ENCODE measurements at regions not wholly inside any gene's neighbourhood (a gene's known extent, or its start where the extent isn't known, plus 50 kb on each side); places are given as distances from the start of the nearest gene placed in this dataset.

- H3K27ac Mint-ChIP-seq (ENCODE audit: unreplicated experiment): no peak overlapping the region
- TF ChIP-seq CTCF (conservative IDR thresholded peaks at IDR 0.05): no peak
- H3K36me3 Mint-ChIP-seq (ENCODE audit: low read depth): no peaks in the 10 kb centered on the region
- H3K4me3 Mint-ChIP-seq: no peak overlapping the region
- no peak for DNase-seq (ENCODE audit: low read depth, low spot score)
- no peaks in the 10 kb centered on the region for H3K4me1 Mint-ChIP-seq
- H3K27me3 Mint-ChIP-seq (ENCODE audit: low read depth): no peaks in the 10 kb centered on the region
- H3K9me3 Mint-ChIP-seq: peaks cover 7% of the 10 kb centered on the region
These were observed 1663.1 kb downstream of the STIM2 start for GRCh38 chr4:28523681-28524190.

- Mint-ChIP-seq H3K4me3 (no peak overlapping the region), H3K4me1 (no peaks in the 10 kb centered on the region), H3K27ac (ENCODE audit: unreplicated experiment) (no peak overlapping the region), H3K27me3 (ENCODE audit: low read depth) (no peaks in the 10 kb centered on the region), H3K36me3 (ENCODE audit: low read depth) (peaks cover 3% of the 10 kb centered on the region), H3K9me3 (peaks cover 6% of the 10 kb centered on the region)
- no peak for TF ChIP-seq CTCF (conservative IDR thresholded peaks at IDR 0.05)
- DNase-seq (ENCODE audit: low read depth, low spot score): no peak
These were observed 1675.5 kb downstream of the STIM2 start for GRCh38 chr4:28536124-28536523.

DNA sequence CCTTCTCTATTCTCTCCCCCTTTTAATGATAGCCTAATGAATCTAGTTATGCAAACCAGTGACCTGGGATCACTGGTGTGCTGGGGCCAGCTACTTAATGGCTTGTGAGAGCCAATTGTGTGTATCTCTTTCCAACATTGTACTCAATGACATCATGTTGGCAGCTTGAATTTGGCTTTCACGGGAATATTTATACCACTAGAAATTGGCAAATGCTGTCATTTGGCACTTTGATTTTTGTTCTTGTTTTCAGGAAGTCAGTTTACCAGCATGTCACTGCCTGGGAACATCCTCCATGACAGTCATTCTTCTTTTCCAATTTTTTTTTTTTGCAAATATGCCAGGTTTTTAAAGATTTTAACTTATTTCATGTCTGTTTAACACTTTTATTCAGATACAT, 1685.3 kb downstream of the STIM2 start:
- H3K4me1 Mint-ChIP-seq: no peaks in the 10 kb centered on the region
- H3K9me3 Mint-ChIP-seq: peaks cover 4% of the 10 kb centered on the region
- no peaks in the 10 kb centered on the region for H3K36me3 Mint-ChIP-seq (ENCODE audit: low read depth)
- DNase-seq (ENCODE audit: low read depth, low spot score): no peak
- H3K27ac Mint-ChIP-seq (ENCODE audit: unreplicated experiment): no peak overlapping the region
- TF ChIP-seq CTCF (conservative IDR thresholded peaks at IDR 0.05): no peak
- no peak overlapping the region for H3K4me3 Mint-ChIP-seq
- no peaks in the 10 kb centered on the region for H3K27me3 Mint-ChIP-seq (ENCODE audit: low read depth)

GRCh38 chr4:28548136-28548535, 1687.5 kb downstream of the STIM2 start:
- H3K4me1 Mint-ChIP-seq: no peaks in the 10 kb centered on the region
- H3K36me3 Mint-ChIP-seq (ENCODE audit: low read depth): no peaks in the 10 kb centered on the region
- no peak overlapping the region for H3K4me3 Mint-ChIP-seq
- TF ChIP-seq CTCF (conservative IDR thresholded peaks at IDR 0.05): no peak
- H3K27ac Mint-ChIP-seq (ENCODE audit: unreplicated experiment): no peak overlapping the region
- DNase-seq (ENCODE audit: low read depth, low spot score): no peak
- no peaks in the 10 kb centered on the region for H3K9me3 Mint-ChIP-seq
- no peaks in the 10 kb centered on the region for H3K27me3 Mint-ChIP-seq (ENCODE audit: low read depth)

DNA sequence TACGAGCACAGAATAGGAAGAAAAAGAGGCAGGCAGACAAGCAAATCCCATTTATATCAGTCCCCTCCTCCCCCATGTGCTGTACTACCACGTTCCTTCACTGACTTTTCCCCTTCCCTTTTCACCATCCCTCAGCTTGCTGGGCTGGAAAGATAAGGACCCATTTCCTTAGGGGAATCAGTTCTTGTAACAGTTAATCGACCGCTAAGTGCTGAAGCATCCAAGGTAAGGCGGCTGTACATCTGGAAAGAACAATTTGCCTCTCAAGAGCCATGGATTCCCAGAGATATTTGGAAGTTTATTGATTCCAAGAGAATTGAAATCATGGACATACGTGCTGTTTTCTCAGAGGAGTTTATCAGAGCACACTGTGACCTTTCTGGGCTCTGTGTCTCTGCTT, 1688.0 kb downstream of the STIM2 start:
- Mint-ChIP-seq H3K9me3 (peaks cover 3% of the 10 kb centered on the region), H3K4me1 (no peaks in the 10 kb centered on the region), H3K4me3 (no peak overlapping the region), H3K36me3 (ENCODE audit: low read depth) (no peaks in the 10 kb centered on the region), H3K27me3 (ENCODE audit: low read depth) (no peaks in the 10 kb centered on the region), H3K27ac (ENCODE audit: unreplicated experiment) (no peak overlapping the region)
- DNase-seq (ENCODE audit: low read depth, low spot score): no peak
- no peak for TF ChIP-seq CTCF (conservative IDR thresholded peaks at IDR 0.05)

- H3K27me3 Mint-ChIP-seq (ENCODE audit: low read depth): no peaks in the 10 kb centered on the region
- DNase-seq (ENCODE audit: low read depth, low spot score): no peak
- no peak for TF ChIP-seq CTCF (conservative IDR thresholded peaks at IDR 0.05)
- H3K4me3 Mint-ChIP-seq: no peak overlapping the region
- peaks cover 10% of the 10 kb centered on the region for H3K4me1 Mint-ChIP-seq
- H3K27ac Mint-ChIP-seq (ENCODE audit: unreplicated experiment): no peak overlapping the region
- H3K9me3 Mint-ChIP-seq: peaks cover 13% of the 10 kb centered on the region
- no peaks in the 10 kb centered on the region for H3K36me3 Mint-ChIP-seq (ENCODE audit: low read depth)
These were observed 1695.2 kb downstream of the STIM2 start for GRCh38 chr4:28555866-28556265.

Measured in neural crest cell (in vitro differentiated cells).